HG02642 (cell line): ENCODE measurements at regions not wholly inside any gene's neighbourhood (a gene's known extent, or its start where the extent isn't known, plus 50 kb on each side); places are given as distances from the start of the nearest gene placed in this dataset.
"Not testable (repeated sequence)": the region's sequence is repeated elsewhere in the genome, so short reads cannot be mapped to it uniquely, and the experiment has no call there.

Experiments
- ATAC-seq: cut with Tn5 transposase; IDR thresholded peaks from one replicate; pipeline ENCODE4 v1.9.1; 2021; ENCODE audit warnings: mild to moderate bottlenecking; ENCODE audit not compliant: unreplicated experiment, poor library complexity

GRCh38 chr16:88128556-88128955 lies 177.3 kb downstream of the BANP start:
- no peak for ATAC-seq

GRCh38 chr16:88129133-88129532 lies 177.9 kb downstream of the BANP start:
- not testable (repeated sequence) for ATAC-seq

DNA sequence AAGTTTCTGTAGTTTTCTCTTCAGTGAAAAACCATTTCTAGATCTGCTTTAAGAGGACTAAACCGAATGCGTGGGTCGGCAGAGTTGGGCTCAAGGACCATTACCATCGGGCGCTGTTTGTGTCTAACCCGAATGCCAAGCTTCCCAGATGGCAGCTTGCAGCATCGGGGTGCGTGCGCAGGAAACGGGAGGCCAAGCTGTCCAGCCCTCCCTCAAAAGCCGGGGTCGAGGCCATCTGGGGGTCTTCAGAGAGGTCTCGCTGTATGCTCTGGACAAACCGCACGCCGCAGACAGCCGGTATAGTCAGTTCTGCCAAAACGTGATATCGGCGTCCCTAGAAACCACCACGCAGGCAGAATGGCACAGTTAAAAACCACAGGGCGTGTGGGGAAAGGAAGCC lies 178.8 kb downstream of the BANP start:
- no peak for ATAC-seq

GRCh38 chr16:88130681-88131080 lies 179.4 kb downstream of the BANP start:
- no peak for ATAC-seq

DNA sequence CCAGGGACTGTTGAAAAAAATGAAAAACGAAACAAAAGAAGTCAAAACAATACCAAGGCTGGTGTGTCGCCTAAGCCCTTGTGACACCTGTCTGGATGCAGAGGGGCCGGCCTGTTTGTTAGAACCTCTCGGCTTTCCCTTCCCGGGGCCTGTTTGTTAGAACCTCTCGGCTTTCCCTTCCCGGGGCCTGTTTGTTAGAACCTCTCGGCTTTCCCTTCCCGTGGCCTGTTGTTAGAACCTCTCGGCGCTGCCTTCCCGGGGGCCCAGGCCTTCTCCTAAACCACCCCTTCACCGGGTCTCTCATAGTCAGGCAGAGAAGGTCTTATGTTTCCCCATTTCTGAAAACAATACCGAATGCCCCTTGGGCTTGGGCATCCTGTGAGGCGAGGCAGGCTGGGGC lies 180.0 kb downstream of the BANP start:
- ATAC-seq, result no peak

- no peak for ATAC-seq
These were observed 180.7 kb downstream of the BANP start for GRCh38 chr16:88131966-88132365.

- ATAC-seq, result no peak
These were observed 181.7 kb downstream of the BANP start for GRCh38 chr16:88132836-88133506.

DNA sequence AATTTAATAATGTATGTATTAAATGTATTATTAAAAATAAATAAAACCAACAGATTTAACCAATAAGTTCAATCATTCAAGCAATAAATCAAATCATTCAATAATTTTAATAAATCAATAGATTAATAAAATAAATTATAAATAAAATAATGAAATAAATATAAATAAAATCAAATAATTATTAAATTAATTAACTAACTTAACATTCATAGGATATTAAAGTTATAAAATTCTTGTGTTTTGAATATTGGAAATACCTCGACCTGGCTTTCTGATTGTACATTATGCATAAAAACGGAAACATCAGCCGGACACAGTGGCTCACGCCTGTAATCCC lies 182.2 kb downstream of the BANP start:
- ATAC-seq, result no peak

DNA sequence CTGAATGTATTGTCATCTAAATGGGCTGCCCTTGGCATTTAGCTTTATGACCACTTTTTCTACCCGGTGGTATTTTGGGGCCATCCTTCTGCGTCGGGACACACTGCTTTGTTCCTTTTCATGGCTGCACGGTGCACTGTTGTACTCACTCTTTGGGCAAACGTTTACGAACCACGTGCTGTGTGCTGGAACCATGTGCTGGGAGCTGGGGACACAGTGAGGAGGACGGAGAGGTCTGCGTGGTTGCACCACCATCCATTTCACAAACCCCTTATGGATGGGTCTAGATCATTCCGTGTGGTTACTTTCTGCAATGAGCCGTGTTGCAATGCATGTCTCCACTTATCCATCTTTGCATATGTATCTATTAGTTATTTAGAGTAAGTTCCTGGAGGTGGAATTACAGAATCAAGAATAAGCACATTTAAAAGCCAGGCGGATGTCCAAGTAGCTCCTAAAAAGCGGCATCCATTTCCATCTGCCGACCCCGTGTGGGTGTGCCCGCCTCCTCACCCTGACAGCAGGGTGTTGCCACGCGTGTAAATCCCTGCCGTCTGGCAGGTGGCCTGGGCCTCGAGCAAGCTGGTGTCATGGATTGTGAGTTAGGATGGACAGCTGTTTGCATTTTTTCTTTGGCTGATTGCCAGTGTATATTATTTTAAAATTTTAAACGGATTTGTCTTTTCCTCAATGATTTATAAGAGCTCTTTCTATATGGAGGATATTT lies 183.1 kb downstream of the BANP start:
- not testable (repeated sequence) for ATAC-seq

- not testable (repeated sequence) for ATAC-seq
These were observed 183.9 kb downstream of the BANP start for GRCh38 chr16:88134899-88135682.

DNA sequence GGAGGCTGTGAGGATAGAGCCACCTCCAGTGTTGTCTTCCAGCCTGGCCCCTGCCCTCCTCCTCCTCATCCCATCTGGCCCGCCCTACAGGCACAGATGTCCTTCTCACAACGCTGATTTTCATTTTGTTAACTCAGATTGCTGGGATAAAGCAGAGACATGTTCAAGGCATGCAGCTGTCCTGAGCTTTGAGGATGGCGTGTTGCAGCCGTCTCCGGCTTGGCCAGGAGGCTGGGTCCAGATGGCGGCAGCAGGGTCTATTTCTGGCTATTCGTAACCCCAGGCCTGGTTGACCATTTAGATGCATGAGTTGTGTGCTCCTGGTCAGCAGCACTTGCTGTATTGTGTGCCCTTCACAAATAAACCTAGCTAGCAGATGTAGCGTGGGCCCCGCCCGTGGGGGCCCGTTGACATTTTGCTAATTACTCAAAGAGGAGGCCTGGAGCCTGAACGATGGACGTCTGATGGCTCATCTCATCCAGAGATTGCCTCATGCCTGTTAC lies 185.0 kb downstream of the BANP start:
- ATAC-seq, result not testable (repeated sequence)

DNA sequence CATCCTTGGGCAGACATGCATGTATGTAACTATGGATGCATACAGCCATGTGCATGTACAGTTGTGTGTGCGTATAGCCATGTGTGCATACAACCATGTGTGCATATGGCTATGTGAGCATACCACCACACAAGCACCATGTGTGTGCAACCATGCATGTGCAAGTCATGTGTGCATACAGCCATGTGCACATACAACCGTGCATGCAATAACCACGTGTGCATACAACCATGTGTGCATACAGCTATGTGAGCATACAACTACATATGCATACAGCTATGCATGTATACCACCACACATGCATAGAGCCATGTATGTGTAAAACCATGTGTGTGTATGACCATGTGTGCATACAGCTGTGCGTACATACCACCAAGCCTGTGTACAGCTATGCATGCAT lies 185.7 kb downstream of the BANP start:
- not testable (repeated sequence) for ATAC-seq

DNA sequence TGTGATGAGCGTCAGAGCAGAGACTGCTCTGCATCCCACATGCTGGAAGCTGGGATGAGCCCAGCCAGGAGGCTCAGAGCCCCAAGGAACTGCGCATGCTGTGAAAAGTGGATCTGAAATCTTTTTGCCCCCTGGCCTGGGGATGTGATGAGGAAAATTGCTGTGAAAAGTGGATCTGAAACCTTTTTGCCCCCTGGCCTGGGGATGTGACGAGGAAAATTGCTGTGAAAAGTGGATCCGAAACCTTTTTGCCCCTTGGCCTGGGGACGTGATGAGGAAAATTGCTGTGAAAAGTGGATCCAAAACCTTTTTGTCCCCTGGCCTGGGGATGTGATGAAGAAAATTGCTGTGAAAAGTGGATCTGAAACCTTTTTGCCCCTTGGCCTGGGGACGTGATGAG lies 187.9 kb downstream of the BANP start:
- not testable (repeated sequence) for ATAC-seq

DNA sequence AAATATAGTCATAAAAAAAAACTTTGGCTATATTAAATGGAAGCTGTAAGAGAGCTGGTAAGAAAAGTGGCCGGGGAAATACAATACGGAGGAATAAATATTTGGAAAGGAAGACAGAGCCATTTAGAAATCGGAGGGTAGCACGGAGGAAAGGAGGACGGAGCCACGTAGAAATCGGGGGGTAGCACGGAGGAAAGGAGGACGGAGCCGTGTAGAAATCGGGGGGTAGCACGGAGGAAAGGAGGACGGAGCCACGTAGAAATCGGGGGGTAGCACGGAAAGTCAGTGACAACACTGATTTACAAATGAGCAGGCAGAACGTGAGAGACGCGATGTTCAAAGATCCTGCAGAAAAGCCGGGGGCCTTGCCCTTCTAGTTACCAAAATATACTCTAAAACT lies 189.0 kb downstream of the BANP start:
- ATAC-seq, result not testable (repeated sequence)

DNA sequence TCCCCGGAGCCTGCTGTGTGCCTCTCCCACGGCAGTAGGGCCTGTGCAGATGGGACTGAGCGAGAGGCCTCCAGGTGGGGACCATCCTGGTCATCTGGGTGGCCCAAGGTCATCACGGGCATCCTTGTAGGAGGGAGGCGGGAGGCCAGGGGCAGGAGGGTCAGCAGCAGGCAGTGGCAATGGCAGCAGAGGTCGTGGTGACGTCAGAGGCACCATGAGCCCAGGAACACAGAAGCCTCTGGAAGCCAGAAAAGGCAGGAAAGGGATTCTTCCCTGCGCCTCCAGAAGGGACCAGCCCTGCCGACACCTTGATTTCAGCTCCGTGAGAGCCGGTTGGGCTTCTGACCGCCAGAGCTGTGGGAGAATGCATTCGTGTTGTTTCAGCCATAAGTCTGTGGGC lies 190.3 kb downstream of the BANP start:
- no peak for ATAC-seq

DNA sequence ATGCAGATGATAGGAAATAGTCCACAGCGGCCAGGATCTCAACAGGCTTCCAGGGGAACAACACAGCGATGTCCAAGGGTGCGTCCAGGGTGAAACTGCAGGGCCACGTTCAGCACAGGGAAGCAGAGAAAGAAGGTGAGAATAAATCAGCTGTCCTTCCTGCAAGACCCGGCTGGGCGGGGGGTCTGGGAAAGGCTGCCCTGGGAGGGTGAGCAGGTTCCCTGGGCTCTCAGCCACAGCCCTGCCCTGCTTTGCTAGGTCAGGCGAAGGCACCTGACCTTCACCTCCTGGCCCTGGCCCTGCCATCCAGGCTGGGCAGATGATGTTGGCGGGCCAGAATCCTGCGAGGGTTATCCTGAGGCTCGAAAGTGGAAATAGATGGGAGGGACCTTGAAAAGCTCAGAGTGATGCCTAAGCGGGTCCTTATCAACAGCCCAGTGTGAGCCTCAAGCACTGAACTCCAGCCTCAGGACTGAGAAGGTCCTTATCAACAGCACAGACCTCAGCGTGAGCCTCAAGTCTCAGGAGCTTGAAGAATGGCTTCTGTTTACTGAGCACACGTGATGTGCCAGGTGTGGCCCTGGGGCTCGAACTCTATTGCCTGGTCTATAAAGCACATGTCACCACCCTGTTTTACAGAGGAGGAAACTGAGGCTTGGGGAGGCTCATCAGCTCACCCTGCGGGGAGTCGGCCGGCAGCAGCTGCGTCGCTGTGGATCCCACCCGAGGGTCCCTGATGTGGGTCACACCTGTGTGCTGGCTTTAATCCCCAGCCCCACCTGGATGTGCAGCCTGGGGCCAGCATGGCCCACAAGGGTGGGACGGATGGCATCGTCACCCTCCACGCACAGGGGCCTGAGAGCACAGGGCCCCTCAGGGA lies 191.1 kb downstream of the BANP start:
- not testable (repeated sequence) for ATAC-seq

DNA sequence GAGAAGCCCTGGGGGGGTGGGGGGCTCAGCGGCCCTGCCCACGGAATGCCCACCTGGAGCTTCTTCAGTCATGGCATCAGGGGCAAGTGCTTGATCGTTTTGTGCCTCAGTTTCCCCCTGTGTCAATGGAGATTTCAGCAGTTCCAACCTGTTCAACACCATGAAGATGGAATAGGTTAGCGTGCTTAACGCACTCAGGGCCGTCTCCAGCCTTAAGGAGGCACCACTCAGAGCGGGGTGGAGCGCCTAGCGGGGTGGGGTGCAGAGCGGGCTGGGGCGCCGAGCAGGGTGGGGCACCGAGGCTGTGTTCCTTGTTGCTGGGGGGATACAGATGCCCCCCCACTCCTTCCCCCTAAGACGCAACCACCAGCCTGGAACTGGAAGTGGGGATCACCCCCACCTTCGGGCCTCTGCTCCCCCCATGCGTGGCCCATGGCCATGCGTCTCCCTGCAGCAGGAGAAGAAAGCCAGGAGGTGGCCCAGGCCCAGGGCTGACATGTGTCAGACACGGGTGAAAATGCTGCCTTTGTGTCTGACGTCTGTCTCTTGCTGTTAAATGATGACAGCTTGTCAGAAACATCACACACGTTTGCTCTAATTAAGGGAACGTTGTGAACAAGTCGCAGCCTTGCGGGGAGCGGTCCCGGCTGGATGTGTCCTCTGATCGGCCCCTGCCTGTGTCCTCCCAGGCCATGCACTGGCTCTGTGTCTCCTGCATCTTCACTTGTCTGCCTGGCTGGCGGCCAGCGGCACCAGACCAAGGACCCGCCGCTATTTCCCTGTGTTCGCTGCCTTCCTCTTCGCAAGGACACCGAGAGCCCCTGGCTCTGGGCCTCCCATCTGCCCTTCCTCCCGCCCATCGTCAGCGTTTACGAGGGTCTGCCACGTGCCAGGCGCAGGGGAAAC lies 192.1 kb downstream of the BANP start:
- not testable (repeated sequence) for ATAC-seq

GRCh38 chr16:88144028-88144511 lies 192.8 kb downstream of the BANP start:
- no peak for ATAC-seq

DNA sequence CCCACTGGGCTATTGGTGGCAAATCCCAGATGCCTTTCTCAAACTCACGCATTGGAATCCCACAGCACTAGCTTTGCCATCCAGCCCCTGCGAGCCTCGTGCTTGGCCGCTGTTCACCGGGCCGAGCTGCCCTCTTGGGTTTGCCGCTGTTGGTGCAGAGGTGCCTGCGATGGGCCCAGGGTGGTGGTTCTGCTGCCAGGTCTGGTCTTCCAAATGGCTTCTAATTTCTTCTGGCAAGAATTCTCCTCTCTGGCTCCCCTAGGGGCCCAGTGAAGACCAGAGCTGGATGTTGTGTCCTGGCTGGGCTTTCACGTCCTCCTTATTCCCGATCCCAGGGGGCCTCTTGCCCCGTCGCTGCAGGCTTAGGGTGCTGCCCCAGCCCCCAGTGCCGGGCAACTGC lies 194.1 kb downstream of the BANP start:
- not testable (repeated sequence) for ATAC-seq
